ENCODE measurements at regions not wholly inside any gene's neighbourhood (a gene's known extent, or its start where the extent isn't known, plus 50 kb on each side); places are given as distances from the start of the nearest gene placed in this dataset.

GRCh38 chr9:129359916-129360536 is 182.0 kb upstream of the IER5L start:
- no peak for ATAC-seq
- BruUV-seq (replicated peaks) = no TSS peak
- CTCF ChIA-PET = interaction anchor here (1.0 kb wide), 1 partner anchor 100 kb away, joined by 4 read pairs; no protein-coding TSS in a partner anchor

GRCh38 chr9:129359162-129359811 is 181.2 kb upstream of the IER5L start:
- H3K27me3 ChIP-seq (ENCODE audit: insufficient read depth, low read length) = no peaks in the 10 kb centered on the region
- no peaks in the 10 kb centered on the region for H3K79me2 ChIP-seq (ENCODE audit: insufficient read depth, low read length)
- H3K4me3 ChIP-seq (replicated peaks in 1 of 2; ENCODE audit: low read depth in 1 of 2, low read length in 2 of 2) = no peak overlapping the region
- H4K20me1 ChIP-seq (ENCODE audit: insufficient read depth) = no peaks in the 10 kb centered on the region
- BruUV-seq (replicated peaks) = no TSS peak
- intact Hi-C loops (cut with micrococcal nuclease) = no loop called here
- no peak overlapping the region for H2AFZ ChIP-seq (ENCODE audit: low read depth, low read length, poor library complexity, severe bottlenecking)
- H3K9me2 ChIP-seq (ENCODE audit: insufficient read depth) = no peaks in the 10 kb centered on the region
- no peak overlapping the region for H3K9ac ChIP-seq (ENCODE audit: low read length)
- H3K4me1 ChIP-seq (ENCODE audit: control insufficient read depth in 1 of 2, insufficient read depth in 2 of 2, low read length in 2 of 2) = peaks cover 9 to 28% of the 10 kb centered on the region in 2 experiments; a peak in 3 of 4 replicates
- ChIA-PET RAD21 (ENCODE audit: low non-redundant PET in 1 of 2, low total read pairs in 2 of 2, uncharacterized antibody in 2 of 2, unreplicated experiment in 2 of 2) (no interaction called here), POLR2A (interaction anchor here (0.7 to 1.4 kb wide), 3 partner anchors 62 to 181 kb away, joined by 3 to 4 read pairs (median 3); partner anchors contain the start of gene IER5L), CTCF (interaction anchor here (1.0 kb wide), 1 partner anchor 101 kb away, joined by 4 read pairs; no protein-coding TSS in a partner anchor)
- no peak for ATAC-seq
- no peaks in the 10 kb centered on the region for H3K9me3 ChIP-seq (ENCODE audit: control insufficient read depth in 1 of 2, insufficient read depth in 1 of 2, low read depth in 1 of 2, low read length in 2 of 2)
- no peak overlapping the region for H3K27ac ChIP-seq (ENCODE audit: low read depth, low read length)
- no peak overlapping the region for H3K4me2 ChIP-seq (ENCODE audit: low read length)
- H3K36me3 ChIP-seq (ENCODE audit: control insufficient read depth in 1 of 2, insufficient read depth in 2 of 2, low read length in 2 of 2) = no peaks in the 10 kb centered on the region
- no peak for DNase-seq (ENCODE audit: low read depth, low spot score)
- TF ChIP-seq ZFX (IDR thresholded peaks at IDR 0.05) (no peak), YY1 (IDR thresholded peaks at IDR 0.05; ENCODE audit: extremely low read depth, insufficient replicate concordance, low read depth, low read length) (no peak), ATF3 (IDR thresholded peaks at IDR 0.05) (no peak), JUND (IDR thresholded peaks at IDR 0.05) (no peak), REST (IDR thresholded peaks at IDR 0.05; ENCODE audit: low read depth) (no peak), CTCF (IDR thresholded peaks at IDR 0.05 in 2 of 3, conservative IDR thresholded peaks at IDR 0.05 in 1 of 3; ENCODE audit: borderline replicate concordance in 1 of 3, insufficient read depth in 1 of 3, low read depth in 2 of 3, low read length in 2 of 3) (no peak), POLR2A (IDR thresholded peaks at IDR 0.05; ENCODE audit: borderline replicate concordance, extremely low read depth, insufficient read depth, insufficient read length) (no peak), EZH2 (IDR thresholded peaks at IDR 0.05) (no peak), SRF (IDR thresholded peaks at IDR 0.05; ENCODE audit: low read depth) (no peak), ELF1 (IDR thresholded peaks at IDR 0.05; ENCODE audit: borderline replicate concordance, low read depth) (no peak), ZNF274 (IDR thresholded peaks at IDR 0.05; ENCODE audit: low read depth, low read length) (no peak), TCF7L2 (IDR thresholded peaks at IDR 0.05; ENCODE audit: borderline replicate concordance, extremely low read depth, insufficient read depth, insufficient read length) (no peak)

More at GRCh38 chr9:129359916-129360536, 182.0 kb upstream of the IER5L start:
- Histone ChIP-seq H3K4me2 (ENCODE audit: low read length) (no peak overlapping the region), H3K79me2 (ENCODE audit: insufficient read depth, low read length) (no peaks in the 10 kb centered on the region), H3K4me3 (replicated peaks in 1 of 2; ENCODE audit: low read depth in 1 of 2, low read length in 2 of 2) (no peak overlapping the region), H3K9me3 (ENCODE audit: control insufficient read depth in 1 of 2, insufficient read depth in 1 of 2, low read depth in 1 of 2, low read length in 2 of 2) (no peaks in the 10 kb centered on the region), H2AFZ (ENCODE audit: low read depth, low read length, poor library complexity, severe bottlenecking) (no peak overlapping the region), H4K20me1 (ENCODE audit: insufficient read depth) (no peaks in the 10 kb centered on the region), H3K27me3 (ENCODE audit: insufficient read depth, low read length) (no peaks in the 10 kb centered on the region), H3K9ac (ENCODE audit: low read length) (no peak overlapping the region), H3K9me2 (ENCODE audit: insufficient read depth) (no peaks in the 10 kb centered on the region), H3K36me3 (ENCODE audit: control insufficient read depth in 1 of 2, insufficient read depth in 2 of 2, low read length in 2 of 2) (no peaks in the 10 kb centered on the region), H3K4me1 (ENCODE audit: control insufficient read depth in 1 of 2, insufficient read depth in 2 of 2, low read length in 2 of 2) (peaks cover 9 to 28% of the 10 kb centered on the region in 2 experiments; a peak in 3 of 4 replicates), H3K27ac (ENCODE audit: low read depth, low read length) (no peak overlapping the region)
- ChIA-PET RAD21 (ENCODE audit: low non-redundant PET in 1 of 2, low total read pairs in 2 of 2, uncharacterized antibody in 2 of 2, unreplicated experiment in 2 of 2) (no interaction called here), POLR2A (interaction anchor here (0.7 to 1.4 kb wide), 3 partner anchors 61 to 182 kb away, joined by 3 to 4 read pairs (median 3); partner anchors contain the start of gene IER5L)
- TF ChIP-seq YY1 (IDR thresholded peaks at IDR 0.05; ENCODE audit: extremely low read depth, insufficient replicate concordance, low read depth, low read length) (no peak), SIN3A (IDR thresholded peaks at IDR 0.05; ENCODE audit: low read depth) (no peak)
- no peak for DNase-seq (ENCODE audit: low read depth, low spot score)
- intact Hi-C loops (cut with micrococcal nuclease) = no loop called here
